NCI-H446 (cell line): ENCODE measurements at regions not wholly inside any gene's neighbourhood (a gene's known extent, or its start where the extent isn't known, plus 50 kb on each side); places are given as distances from the start of the nearest gene placed in this dataset.
A peak's percentile ranks its signal among the peaks of the same experiment; 100 is the strongest.

Experiments
- DNase-seq, 2 experiments: peaks; one replicate each; lab custom pipeline; 2025; lab: John Stamatoyannopoulos, UW

GRCh38 chr11:27287205-27287604 is 75.8 kb downstream of the CCDC34 start:
- peak in 1 of 2 experiments; percentile 18 for DNase-seq

GRCh38 chr11:27285761-27286160 is 77.3 kb downstream of the CCDC34 start:
- DNase-seq: no peak

- DNase-seq: peak in 1 of 2 experiments; percentile 19
Observed at GRCh38 chr11:27282806-27283205, 80.2 kb downstream of the CCDC34 start.

GRCh38 chr11:27281740-27282590 is 81.0 kb downstream of the CCDC34 start:
- no peak for DNase-seq

- DNase-seq: no peak
Observed at GRCh38 chr11:27281276-27281675, 81.7 kb downstream of the CCDC34 start.

GRCh38 chr11:27280140-27280539 is 82.9 kb downstream of the CCDC34 start:
- peak in 1 of 2 experiments; percentile 18 for DNase-seq

- DNase-seq: no peak
Observed at GRCh38 chr11:27279460-27279859, 83.6 kb downstream of the CCDC34 start.

- no peak for DNase-seq
Observed at GRCh38 chr11:27277843-27278242, 85.2 kb downstream of the CCDC34 start.

GRCh38 chr11:27276141-27276540 is 86.9 kb downstream of the CCDC34 start:
- DNase-seq: no peak

- no peak for DNase-seq
Observed at GRCh38 chr11:27274854-27275395, 88.1 kb downstream of the CCDC34 start.

GRCh38 chr11:27266125-27266524 is 96.9 kb downstream of the CCDC34 start:
- no peak for DNase-seq

GRCh38 chr11:27263986-27264385 is 99.0 kb downstream of the CCDC34 start:
- DNase-seq: no peak

- no peak for DNase-seq
Observed at GRCh38 chr11:27263046-27263445, 100.0 kb downstream of the CCDC34 start.

- DNase-seq: no peak
Observed at GRCh38 chr11:27255447-27255828, 107.6 kb downstream of the CCDC34 start.

GRCh38 chr11:27254744-27255446 is 108.1 kb downstream of the CCDC34 start:
- DNase-seq: no peak

- DNase-seq: no peak
Observed at GRCh38 chr11:27253224-27253623, 109.8 kb downstream of the CCDC34 start.

- no peak for DNase-seq
Observed at GRCh38 chr11:27250867-27251665, 111.9 kb downstream of the CCDC34 start.

- DNase-seq: no peak
Observed at GRCh38 chr11:27248576-27249509, 114.2 kb downstream of the CCDC34 start.

- no peak for DNase-seq
Observed at GRCh38 chr11:27247660-27248059, 115.4 kb downstream of the CCDC34 start.

GRCh38 chr11:27246925-27247324 is 116.1 kb downstream of the CCDC34 start:
- no peak for DNase-seq

- no peak for DNase-seq
Observed at GRCh38 chr11:27244900-27245299, 118.1 kb downstream of the CCDC34 start.
